ENCODE measurements at regions not wholly inside any gene's neighbourhood (a gene's known extent, or its start where the extent isn't known, plus 50 kb on each side); places are given as distances from the start of the nearest gene placed in this dataset.
"Not testable (repeated sequence)": the region's sequence is repeated elsewhere in the genome, so short reads cannot be mapped to it uniquely, and the experiment has no call there.

DNA sequence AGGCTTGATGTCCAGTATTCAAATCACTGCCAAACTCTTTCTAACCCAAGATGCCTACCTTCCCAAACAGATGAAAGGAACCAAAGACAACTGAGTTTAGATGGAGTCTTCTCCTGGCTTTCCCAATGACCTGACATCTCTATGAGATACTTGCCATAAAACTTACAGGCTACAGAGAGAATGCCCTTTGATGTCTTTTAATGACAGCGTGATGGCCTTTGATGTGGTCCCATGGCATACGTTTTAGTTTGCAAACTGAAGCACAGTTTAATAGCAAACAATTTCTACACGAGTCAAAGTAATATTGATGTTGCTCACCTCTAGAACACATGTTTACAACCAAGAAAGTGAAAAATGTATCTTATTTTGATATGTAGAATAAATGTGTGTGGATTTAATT, 73.2 kb downstream of the ZIC4 start:
- no peak for DNase-seq

- DNase-seq: no peak
Measured at GRCh38 chr3:147328711-147329110, 77.6 kb downstream of the ZIC4 start.

- no peak for DNase-seq
Measured at GRCh38 chr3:147324356-147324755, 82.0 kb downstream of the ZIC4 start.

DNA sequence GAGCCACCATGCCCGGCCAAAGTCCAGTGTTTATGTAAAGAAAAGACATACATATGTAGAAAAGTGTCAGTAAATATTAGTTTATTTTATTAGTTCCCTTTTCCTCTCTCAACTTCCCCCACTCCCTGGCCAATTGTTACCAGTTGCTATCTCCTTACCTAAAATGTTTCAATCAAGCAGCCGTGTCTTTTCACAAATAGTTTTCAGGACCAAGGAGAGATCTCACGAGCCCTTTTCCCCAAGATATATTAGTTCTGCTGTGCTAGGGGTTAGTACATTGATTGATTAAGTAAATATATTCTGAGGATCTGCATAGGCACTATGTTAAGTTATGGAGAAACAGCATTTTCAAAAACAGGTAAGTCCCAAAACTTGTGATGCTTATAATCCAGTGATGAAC, 87.4 kb downstream of the ZIC4 start:
- peak; percentile 8 for DNase-seq

GRCh38 chr3:147317080-147317479, 89.3 kb downstream of the ZIC4 start:
- DNase-seq: not testable (repeated sequence)

- no peak for DNase-seq
Measured at GRCh38 chr3:147313513-147313912, 92.8 kb downstream of the ZIC4 start.

- no peak for DNase-seq
Measured at GRCh38 chr3:147312786-147313280, 93.5 kb downstream of the ZIC4 start.

- DNase-seq: peak; percentile 17
Measured at GRCh38 chr3:147311716-147312115, 94.6 kb downstream of the ZIC4 start.

DNA sequence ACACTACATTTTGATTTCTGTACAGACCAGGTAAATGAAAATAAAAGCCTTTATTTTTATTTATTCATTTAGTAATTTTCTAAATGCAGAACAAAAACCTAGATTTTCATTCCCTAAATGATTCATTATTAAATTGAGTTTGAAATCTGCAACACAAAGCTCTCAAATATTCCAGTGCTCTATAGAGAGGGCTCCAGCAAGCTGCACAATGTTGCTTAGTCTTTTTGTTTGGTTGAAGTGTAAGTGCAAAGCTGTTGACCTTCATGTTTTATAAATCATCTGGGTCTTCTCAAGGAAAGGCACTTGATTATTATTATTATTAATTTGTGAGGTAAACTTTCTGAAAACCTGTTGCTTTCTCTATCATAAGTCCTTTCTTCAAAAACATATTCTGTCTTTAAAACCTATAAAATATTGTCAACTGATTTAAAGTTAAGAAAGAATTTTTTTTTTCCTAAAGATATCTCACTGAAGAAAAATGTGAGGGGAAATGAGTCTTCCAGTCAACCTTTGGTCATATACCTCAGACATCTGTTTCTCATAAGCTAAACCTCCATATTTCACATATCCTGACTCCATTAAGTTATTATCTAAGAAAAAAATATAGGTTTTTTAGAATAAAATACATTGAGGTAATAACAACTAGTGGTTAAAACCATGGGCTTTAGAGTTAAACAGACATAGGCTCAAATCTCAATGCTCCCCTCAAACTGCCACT, 100.7 kb downstream of the ZIC4 start:
- DNase-seq: peak; percentile 86

DNA sequence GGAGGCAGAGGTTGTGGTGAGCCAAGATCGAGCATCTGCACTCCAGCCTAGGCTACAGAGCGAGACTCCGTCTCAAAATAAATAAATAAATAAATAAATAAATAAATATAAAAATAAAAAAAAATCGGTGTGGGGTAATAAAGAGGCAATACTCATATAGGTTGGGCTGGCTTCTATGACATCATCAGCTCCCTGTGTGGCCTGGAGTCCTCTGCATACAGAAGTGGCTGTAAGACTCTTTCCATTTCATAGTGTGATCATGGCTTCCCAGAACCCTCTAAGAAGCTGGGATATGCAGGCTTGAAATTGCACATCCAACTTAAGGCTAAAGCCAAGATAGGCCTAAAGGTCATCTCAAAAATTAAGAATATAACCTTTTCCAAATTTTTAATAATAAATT, 101.6 kb downstream of the ZIC4 start:
- peak; percentile 63 for DNase-seq

GRCh38 chr3:147301781-147302180, 104.6 kb downstream of the ZIC4 start:
- DNase-seq: peak; percentile 49

DNA sequence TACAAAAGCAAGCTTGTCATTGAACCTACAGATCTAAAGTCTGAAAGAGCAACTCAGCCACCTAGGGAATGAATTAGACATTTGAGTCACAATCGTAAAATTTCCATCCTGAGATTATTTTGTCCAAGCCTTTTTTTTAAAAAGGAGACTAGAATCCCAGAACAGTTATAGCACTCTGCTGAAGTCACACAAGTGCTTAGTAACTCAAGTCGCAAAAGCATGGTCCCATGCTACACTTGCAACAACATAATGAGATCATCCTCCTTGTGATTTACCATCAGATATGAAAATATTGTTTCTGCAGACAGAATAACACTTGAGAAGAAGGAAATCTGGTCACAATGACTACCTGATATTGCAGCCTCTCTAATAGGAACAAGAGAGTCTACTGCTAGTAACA, 106.7 kb downstream of the ZIC4 start:
- DNase-seq: peak; percentile 33

DNA sequence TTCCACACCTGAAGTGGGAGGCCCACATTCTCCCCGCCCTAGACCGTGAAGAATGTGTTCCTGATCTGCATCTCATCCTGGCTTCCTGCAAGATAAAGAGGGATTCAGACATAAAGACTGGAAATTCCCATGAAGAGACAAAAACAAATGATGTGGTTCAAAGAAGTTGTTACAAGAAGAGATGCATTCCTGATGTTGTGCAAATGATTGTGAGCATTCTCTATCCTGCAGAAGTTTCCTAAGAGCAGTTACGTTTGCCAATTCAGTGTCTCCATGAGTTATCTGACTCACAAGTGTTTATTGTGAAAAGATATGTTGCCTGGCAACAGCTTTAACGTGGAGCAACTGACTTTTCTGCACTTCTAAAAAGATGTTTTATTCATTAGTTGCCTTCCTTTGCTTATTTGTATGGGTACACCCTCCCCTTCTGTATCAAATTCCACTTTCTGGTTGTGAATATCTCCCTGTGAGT, 107.8 kb downstream of the ZIC4 start:
- peak; percentile 99 for DNase-seq

DNA sequence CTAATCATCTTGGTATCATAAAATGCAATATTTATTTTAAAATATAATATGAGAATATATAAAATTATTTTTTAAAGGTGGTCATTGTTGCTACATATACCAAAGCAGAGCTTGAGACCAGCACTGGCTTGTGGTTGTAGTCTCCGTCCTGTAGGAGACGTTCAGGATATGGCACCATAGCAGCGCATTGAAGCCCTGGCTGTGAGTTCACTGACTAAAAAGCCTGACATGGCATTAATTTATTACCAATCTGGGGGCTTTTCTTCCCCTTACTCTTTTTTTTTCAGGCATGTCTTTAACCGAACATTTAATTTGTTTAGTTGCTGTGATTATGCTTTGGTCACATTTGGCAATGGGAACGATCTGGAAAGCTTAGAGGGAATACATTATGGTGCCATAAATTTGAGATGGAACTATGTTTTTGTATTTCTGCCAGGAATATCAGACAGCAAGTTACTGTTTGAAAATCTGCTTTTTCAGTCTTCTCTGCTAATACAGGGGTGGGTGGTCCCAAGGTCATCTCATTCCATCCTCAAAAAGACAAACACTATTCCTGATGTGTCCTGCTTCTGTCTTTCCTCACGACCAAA, 108.5 kb downstream of the ZIC4 start:
- DNase-seq: peak; percentile 7

DNA sequence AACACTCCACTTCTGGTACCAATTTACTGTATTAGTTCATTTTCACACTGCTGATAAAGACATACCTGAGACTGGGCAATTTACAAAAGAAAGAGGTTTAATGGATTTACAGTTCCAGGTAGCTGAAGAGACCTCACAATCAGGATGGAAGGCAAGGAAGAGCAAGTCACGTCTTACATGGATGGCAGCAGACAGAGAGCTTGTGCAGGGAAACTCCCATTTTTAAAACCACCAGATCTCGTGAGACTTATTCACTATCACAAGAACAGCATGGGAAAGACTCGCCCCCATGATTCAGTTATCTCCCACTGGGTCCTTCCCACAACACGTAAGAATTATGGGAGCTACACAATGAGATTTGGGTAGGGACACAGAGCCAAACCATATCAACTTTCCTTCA, 119.0 kb downstream of the ZIC4 start:
- DNase-seq: not testable (repeated sequence)

GRCh38 chr3:147269907-147270306, 136.4 kb downstream of the ZIC4 start:
- no peak for DNase-seq

- peak; percentile 27 for DNase-seq
Measured at GRCh38 chr3:147267434-147267833, 138.9 kb downstream of the ZIC4 start.

- no peak for DNase-seq
Measured at GRCh38 chr3:147257944-147258343, 148.4 kb downstream of the ZIC4 start.

DNA sequence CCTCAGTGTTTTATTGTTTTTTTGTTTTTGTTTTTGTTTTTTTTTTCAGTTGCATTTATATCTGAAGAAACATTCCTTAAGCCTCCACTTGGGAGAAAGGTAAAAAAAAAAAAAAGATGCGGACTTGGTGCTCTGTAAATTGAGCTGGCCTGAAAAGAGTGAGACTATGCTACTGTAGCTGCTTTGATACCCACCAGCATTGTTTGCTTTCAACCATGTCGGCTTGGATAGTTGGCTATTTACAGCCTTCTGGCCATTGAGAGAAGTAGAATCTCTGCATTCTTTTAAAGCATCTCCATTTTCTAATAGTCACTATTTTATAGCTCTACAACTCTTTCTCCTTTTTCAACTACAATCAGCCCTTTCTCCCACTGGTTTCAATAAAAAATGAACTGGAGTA, 149.6 kb downstream of the ZIC4 start:
- no peak for DNase-seq

DNA sequence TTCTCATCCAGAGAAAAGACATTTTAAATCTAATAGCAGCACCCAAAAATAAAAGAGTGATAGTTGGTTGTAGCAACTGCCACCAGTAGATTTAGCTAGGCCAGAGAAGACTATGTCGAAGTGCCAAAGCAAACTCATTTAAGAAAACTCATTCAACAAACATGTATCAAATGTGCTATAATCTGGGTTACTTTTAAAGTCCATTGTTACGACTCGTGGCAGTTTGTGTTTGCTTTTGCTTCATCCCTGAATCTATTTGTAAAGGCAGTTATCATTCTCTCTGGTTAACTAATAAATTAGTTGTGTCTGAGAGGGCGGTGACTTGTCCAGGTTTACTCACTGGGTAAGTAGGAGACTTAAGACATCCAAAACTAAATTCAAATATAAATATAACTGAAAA, 159.4 kb downstream of the ZIC4 start:
- peak; percentile 36 for DNase-seq

GRCh38 chr3:147245638-147246037, 160.7 kb downstream of the ZIC4 start:
- not testable (repeated sequence) for DNase-seq

DNA sequence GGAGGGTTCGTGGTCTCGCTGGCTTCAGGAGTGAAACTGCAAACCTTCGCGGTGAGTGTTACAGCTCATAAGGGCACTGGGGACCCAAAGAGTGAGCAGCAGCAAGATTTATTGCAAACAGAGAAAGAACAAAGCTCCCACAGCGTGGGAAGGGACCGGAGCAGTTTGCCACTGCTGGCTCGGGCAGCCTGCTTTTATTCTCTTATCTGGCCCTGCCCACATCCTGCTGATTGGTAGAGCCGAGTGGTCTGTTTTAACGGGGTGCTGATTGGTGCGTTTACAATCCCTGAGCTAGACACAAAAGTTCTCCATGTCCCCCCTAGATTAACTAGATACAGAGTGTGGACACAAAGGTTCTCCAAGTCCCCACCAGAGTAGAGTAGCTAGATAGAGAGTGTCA, 161.3 kb downstream of the ZIC4 start:
- DNase-seq: not testable (repeated sequence)

DNA sequence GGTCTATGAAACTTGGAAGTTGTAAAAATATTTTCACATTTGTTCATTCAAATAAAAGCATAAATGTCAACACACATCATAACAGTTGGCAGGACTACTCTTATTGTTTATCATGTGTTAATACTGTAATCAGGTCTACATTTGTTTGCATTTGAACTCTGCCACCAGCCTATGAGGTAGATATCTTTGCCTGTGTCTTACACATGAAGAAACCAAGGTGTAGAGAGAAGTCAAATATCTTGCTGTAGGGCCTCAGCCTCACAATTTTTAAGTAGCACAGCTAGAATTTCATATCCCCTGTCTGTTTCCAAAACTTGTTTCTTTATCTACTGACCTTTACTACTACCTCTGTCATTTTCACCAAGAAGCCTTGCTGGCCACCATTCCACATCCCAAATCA, 161.9 kb downstream of the ZIC4 start:
- no peak for DNase-seq

DNA sequence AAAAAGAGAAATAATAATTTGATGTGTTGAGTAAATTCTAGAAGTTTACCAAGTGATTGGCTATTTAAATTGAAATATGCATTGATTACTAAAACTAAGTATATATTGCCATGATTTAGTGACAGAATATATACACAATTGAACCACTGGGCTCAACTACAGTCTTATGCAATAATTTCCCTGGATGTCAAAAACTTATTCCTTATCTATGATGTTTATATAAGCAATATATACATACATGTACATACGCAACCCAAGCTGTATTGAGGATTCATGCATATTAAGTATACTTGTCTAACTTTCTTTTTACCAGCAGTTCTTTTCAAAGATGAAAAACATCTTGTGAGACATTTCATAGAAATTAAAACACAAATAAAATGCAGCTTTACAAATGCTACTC, 165.8 kb downstream of the ZIC4 start:
- no peak for DNase-seq

DNA sequence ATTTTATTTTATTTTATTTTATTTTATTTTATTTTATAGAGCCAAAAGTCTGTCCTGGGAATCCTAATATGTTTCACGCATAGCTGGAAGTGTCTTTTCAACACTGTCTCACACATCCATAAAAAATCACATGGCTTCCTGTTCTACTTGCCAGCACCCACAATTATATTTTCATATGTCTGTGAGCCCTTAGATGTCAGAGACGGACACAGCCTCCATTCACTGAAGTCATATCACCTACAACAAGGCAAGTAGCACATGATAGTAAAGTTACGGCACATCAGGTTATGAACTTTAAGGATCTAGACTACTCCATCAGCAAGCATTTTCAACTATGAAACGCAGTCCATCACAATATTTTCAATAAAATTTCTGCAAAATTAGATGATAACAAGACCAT, 168.4 kb downstream of the ZIC4 start:
- no peak for DNase-seq
